NCI-H2227 treated with DMSO at 0.1 percent for 48 hours (cell line): ENCODE measurements at regions not wholly inside any gene's neighbourhood (a gene's known extent, or its start where the extent isn't known, plus 50 kb on each side); places are given as distances from the start of the nearest gene placed in this dataset.
"Not testable (repeated sequence)": the region's sequence is repeated elsewhere in the genome, so short reads cannot be mapped to it uniquely, and the experiment has no call there.

Experiments
- DNase-seq: peaks from one replicate; lab custom pipeline; 2025; lab: John Stamatoyannopoulos, UW

DNA sequence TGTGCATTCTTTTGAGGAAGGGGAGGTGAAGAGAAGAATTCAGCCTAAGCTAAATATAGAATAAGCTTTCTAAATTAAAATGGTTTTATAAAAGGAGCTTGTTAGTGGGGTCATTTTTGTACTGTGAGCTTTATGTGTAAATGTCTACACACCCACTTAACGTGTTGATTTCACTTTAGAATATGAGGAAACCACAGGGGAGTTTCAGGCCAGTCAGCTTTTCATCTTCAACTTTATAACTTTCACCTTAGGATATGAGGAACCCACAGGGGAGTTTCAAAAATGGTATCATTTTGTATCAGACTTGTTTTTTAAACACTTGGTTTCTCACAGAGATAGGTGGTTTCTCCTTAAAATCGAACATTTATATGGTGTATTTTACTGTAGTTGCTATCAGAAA is 120.7 kb upstream of the NIPA1 start:
- not testable (repeated sequence) for DNase-seq

- DNase-seq, result not testable (repeated sequence)
Measured at GRCh38 chr15:22684786-22685185, 101.7 kb upstream of the NIPA1 start.

- DNase-seq, result not testable (repeated sequence)
Measured at GRCh38 chr15:22699881-22700280, 86.6 kb upstream of the NIPA1 start.

GRCh38 chr15:22710831-22711341 is 75.6 kb upstream of the NIPA1 start:
- not testable (repeated sequence) for DNase-seq

DNA sequence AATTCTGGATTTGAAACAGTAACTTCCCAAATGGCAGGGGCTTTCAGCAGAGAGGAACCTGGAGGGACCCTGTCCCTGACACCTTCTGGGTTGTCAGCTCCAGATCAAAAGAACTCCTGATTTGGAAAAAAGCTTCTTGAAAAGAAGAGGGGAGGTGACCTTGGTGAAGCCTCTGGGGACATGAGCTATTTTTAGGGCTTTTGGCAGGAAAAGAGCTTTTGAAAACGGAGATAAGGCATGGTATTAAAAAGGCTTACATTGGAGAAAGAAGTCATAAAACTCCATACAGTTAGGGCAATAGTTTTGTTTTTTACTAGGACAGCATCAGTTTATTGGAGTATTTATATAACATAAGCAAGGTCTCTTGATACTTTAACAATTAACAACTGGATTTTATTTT is 72.5 kb upstream of the NIPA1 start:
- DNase-seq, result not testable (repeated sequence)

DNA sequence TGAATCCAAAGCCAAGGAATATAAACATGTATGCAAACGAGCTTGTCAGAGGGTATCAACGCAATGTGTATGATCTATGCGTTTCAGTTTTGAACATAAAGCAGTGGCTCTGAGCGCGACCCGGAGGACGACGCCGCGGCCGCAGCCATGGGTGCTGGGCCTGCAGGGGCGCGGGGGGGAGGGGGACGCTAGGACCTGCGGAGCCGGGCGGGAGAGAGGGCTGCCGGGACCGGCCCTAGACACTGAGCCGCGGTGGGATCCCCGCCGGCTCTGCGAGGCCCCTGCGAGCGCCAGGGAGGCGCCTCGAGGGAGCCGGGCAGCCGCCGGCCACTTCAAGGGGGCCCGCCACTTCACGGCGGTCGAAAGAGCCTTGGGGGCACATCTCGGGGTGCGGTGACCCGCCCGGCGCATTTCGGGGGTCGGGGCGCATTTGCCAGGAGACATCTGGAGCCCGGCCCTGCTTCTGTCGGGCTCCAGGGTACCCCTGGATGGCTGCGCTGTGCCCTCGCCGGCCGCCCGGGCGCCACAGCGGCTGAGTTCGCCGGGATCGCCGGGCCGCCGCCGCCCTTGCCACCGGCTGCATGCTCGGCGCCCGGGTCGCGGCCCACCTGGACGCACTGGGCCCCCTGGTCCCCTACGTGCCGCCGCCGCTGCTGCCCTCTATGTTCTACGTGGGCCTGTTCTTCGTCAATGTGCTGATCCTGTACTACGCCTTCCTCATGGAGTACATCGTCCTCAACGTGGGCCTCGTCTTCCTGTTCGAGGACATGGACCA is 71.9 kb upstream of the NIPA1 start:
- not testable (repeated sequence) for DNase-seq

DNA sequence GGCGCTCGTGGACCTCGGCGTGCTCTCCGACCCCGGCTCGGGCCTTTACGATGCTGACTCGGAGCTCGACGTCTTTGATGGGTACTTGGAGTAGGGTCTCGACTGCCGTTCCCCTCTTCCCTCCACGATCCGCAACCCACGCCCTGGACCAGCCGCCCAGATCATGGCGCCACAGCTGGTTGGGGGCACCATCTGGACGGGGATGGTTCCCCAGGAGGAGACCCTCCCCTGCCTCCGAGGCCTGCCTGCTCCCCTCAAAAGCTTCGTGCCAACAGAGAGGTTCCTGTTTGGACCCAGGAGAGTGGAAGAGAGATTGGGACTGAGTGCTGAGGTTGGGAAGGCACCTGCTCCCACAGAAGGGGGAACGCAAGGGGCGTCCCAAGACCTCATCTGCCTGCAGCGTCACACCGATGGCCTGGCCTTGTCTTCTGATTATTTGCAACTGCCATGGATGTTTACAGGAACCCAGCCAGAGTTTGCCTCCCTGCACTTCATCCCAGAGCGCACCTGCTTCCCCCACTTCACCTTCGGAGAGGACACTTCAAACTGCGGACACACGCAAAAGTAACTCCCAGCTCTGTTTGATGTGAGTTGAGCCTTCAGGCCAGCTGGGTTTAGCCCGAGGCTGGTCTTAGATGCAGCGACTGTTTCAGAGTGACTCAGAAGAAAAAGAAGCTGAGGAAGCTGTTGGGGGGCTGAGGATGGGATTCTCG is 71.2 kb upstream of the NIPA1 start:
- not testable (repeated sequence) for DNase-seq

GRCh38 chr15:22719980-22720379 is 66.5 kb upstream of the NIPA1 start:
- DNase-seq, result not testable (repeated sequence)

- not testable (repeated sequence) for DNase-seq
Measured at GRCh38 chr15:22726104-22726503, 60.3 kb upstream of the NIPA1 start.

DNA sequence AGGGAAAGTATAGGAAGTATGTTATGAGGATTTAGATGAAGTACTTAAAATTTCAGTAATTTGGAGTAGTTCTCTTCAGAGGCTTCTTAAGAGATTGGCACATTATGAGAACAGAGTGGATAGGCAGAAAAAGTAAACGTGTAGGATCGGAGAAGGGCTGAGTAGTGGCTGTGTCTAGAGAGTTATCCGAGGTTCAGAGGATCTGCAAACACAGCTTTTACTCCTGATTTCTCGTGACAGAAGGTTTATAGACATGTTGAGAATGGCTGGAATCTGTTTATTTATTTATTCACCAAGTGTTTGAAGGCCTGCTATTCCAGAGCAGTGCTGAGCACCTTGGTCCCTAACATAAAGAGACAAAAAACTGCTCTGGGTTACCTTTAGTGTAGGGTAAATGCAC is 51.4 kb upstream of the NIPA1 start:
- DNase-seq, result not testable (repeated sequence)

DNA sequence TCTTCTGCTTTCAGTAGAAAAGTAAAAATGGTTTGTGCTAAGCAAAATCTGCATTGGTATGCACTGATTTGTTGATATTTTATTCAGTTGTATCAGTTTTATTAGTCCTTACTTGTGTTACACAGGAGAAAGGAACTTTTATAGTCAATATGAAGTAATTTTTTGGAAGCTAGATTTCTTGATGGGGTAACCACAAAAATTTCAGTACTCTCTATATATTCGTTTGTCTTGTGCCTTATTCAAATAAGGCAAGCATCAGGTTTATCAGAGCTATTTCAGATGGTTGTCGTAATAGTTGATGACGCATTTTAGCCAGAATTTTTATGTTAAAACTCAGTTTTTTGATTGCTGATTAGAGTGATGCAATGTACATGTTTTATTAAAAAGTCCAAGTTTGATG is 50.7 kb upstream of the NIPA1 start:
- DNase-seq, result no peak

GRCh38 chr15:22736200-22736599 is 50.2 kb upstream of the NIPA1 start:
- not testable (repeated sequence) for DNase-seq
